ENCODE measurements at regions not wholly inside any gene's neighbourhood (a gene's known extent, or its start where the extent isn't known, plus 50 kb on each side); places are given as distances from the start of the nearest gene placed in this dataset.

GRCh38 chr3:147960786-147961185, 551.6 kb downstream of the ZIC1 start:
- Histone ChIP-seq H3K36me3 (ENCODE audit: control insufficient read depth, insufficient read depth, low read length) (no peaks in the 10 kb centered on the region), H3K9ac (ENCODE audit: extremely low read depth, low read length, poor library complexity, severe bottlenecking) (no peak overlapping the region), H3K4me3 (ENCODE audit: low read length) (no peak overlapping the region), H3K27me3 (ENCODE audit: control insufficient read depth, insufficient read depth, low read length, poor library complexity, severe bottlenecking) (no peaks in the 10 kb centered on the region), H3K4me1 (ENCODE audit: control insufficient read depth, insufficient read depth, low read length) (no peaks in the 10 kb centered on the region), H3K9me3 (ENCODE audit: control insufficient read depth, low read length) (no peaks in the 10 kb centered on the region), H3K27ac (ENCODE audit: low read depth, low read length) (no peak overlapping the region)
- Mint-ChIP-seq H3K27me3 (ENCODE audit: insufficient read depth) (no peaks in the 10 kb centered on the region), H3K9me3 (no peaks in the 10 kb centered on the region), H3K4me1 (peaks cover 10% of the 10 kb centered on the region), H3K4me3 (no peak overlapping the region), H3K36me3 (ENCODE audit: low read depth) (no peaks in the 10 kb centered on the region), H3K27ac (no peak overlapping the region)
- no peak for TF ChIP-seq CTCF (conservative IDR thresholded peaks at IDR 0.05)
- DNase-seq: no peak
- WGBS, 2 experiments (ENCODE audit: insufficient coverage in 1 of 2, insufficient read length in 1 of 2): 89% methylated on average over 6 of the region's 6 CpGs; no CpG with 5 or more reads in 1 of the 2 experiments

DNA sequence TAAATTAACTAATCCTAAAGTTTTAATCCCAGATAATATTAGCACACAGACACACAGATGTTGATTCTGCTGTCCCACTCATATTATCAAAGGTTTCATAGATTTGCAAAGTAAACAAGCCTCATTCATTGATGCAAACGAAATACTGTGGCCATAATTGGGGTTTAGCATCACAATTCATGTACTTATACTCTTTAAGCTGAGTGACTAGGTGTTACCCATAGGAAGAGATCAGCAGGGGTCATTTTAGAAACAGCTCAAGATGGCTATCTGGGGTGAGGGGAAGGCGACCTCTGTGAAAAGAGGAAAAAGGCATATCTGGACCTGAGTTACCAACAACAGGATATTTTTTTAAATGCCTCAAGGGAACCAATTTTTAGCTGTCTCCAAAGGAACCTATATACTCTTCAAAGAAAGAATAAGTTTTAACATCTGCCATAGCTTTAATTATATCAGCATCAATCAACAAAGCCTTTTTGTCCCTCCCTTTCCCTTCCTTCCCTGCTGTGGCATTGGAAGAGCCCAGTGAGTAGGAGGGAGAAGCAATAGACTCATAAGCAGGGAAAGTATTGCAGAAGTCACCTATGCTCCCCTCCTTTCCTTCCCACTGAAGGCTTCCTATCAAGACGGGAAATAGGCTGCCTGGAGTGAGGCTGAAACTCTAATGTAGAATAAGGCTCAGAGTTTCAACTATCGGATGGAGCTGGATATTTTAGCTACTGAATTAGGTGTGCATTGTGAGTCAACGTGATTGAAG, 553.4 kb downstream of the ZIC1 start:
- Histone ChIP-seq H3K4me1 (ENCODE audit: control insufficient read depth, insufficient read depth, low read length) (no peaks in the 10 kb centered on the region), H3K27ac (ENCODE audit: low read depth, low read length) (no peak overlapping the region), H3K4me3 (ENCODE audit: low read length) (no peak overlapping the region), H3K36me3 (ENCODE audit: control insufficient read depth, insufficient read depth, low read length) (no peaks in the 10 kb centered on the region), H3K27me3 (ENCODE audit: control insufficient read depth, insufficient read depth, low read length, poor library complexity, severe bottlenecking) (no peaks in the 10 kb centered on the region), H3K9ac (ENCODE audit: extremely low read depth, low read length, poor library complexity, severe bottlenecking) (no peak overlapping the region), H3K9me3 (ENCODE audit: control insufficient read depth, low read length) (no peaks in the 10 kb centered on the region)
- no peaks in the 10 kb centered on the region for H3K9me3 Mint-ChIP-seq
- H3K27ac Mint-ChIP-seq: no peak overlapping the region
- peaks cover 10% of the 10 kb centered on the region for H3K4me1 Mint-ChIP-seq
- TF ChIP-seq CTCF (conservative IDR thresholded peaks at IDR 0.05): no peak
- H3K36me3 Mint-ChIP-seq (ENCODE audit: low read depth): no peaks in the 10 kb centered on the region
- no peak for DNase-seq
- no peaks in the 10 kb centered on the region for H3K27me3 Mint-ChIP-seq (ENCODE audit: insufficient read depth)
- H3K4me3 Mint-ChIP-seq: no peak overlapping the region
- WGBS, 2 experiments (ENCODE audit: insufficient coverage in 1 of 2, insufficient read length in 1 of 2): 51 to 63% methylated on average over 3 to 5 of the region's 5 CpGs

DNA sequence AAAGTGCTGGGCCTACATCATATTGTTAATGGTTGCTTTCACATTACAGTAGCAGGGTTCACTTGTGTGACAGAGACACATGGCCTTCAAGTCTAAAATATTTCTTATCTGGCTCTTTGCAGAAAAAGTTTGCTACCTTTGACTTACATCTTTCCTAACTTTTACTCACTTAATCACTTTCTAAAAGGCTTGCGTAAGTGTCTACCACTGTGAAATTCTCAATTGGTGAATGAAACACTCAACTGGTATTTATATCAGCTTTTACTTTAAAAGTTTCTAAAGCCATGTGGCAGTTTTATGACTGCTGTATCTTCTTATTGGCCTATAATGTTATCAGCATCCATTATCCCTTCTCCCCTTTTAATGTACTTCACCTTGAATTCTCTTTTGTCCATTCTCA, 554.5 kb downstream of the ZIC1 start:
- Mint-ChIP-seq H3K4me1 (peaks cover 10% of the 10 kb centered on the region), H3K27me3 (ENCODE audit: insufficient read depth) (no peaks in the 10 kb centered on the region), H3K36me3 (ENCODE audit: low read depth) (no peaks in the 10 kb centered on the region), H3K9me3 (no peaks in the 10 kb centered on the region), H3K27ac (no peak overlapping the region), H3K4me3 (no peak overlapping the region)
- H3K9ac ChIP-seq (ENCODE audit: extremely low read depth, low read length, poor library complexity, severe bottlenecking): no peak overlapping the region
- 100% methylated on average over 1 of the region's 1 CpG for WGBS, 2 experiments (ENCODE audit: insufficient coverage in 1 of 2, insufficient read length in 1 of 2)
- no peaks in the 10 kb centered on the region for H3K36me3 ChIP-seq (ENCODE audit: control insufficient read depth, insufficient read depth, low read length)
- no peak overlapping the region for H3K4me3 ChIP-seq (ENCODE audit: low read length)
- no peaks in the 10 kb centered on the region for H3K9me3 ChIP-seq (ENCODE audit: control insufficient read depth, low read length)
- DNase-seq: no peak
- H3K4me1 ChIP-seq (ENCODE audit: control insufficient read depth, insufficient read depth, low read length): no peaks in the 10 kb centered on the region
- no peak overlapping the region for H3K27ac ChIP-seq (ENCODE audit: low read depth, low read length)
- no peak for TF ChIP-seq CTCF (conservative IDR thresholded peaks at IDR 0.05)
- H3K27me3 ChIP-seq (ENCODE audit: control insufficient read depth, insufficient read depth, low read length, poor library complexity, severe bottlenecking): no peaks in the 10 kb centered on the region
